NCI-H2196 treated with DMSO at 0.1 percent for 48 hours (cell line): ENCODE measurements at regions not wholly inside any gene's neighbourhood (a gene's known extent, or its start where the extent isn't known, plus 50 kb on each side); places are given as distances from the start of the nearest gene placed in this dataset.
"Not testable (repeated sequence)": the region's sequence is repeated elsewhere in the genome, so short reads cannot be mapped to it uniquely, and the experiment has no call there.

Source experiments
- DNase-seq: peaks from one replicate; lab custom pipeline; 2025; ENCODE audit not compliant: unreplicated experiment; lab: John Stamatoyannopoulos, UW

- no peak for DNase-seq
Observed at GRCh38 chr11:122207505-122207904, 91.5 kb upstream of the BLID start.

- DNase-seq, result no peak
Observed at GRCh38 chr11:122205036-122205435, 89.0 kb upstream of the BLID start.

- DNase-seq, result no peak
Observed at GRCh38 chr11:122204206-122204605, 88.2 kb upstream of the BLID start.

GRCh38 chr11:122202951-122203456, 87.0 kb upstream of the BLID start:
- no peak for DNase-seq

- DNase-seq, result no peak
Observed at GRCh38 chr11:122202161-122202950, 86.3 kb upstream of the BLID start.

GRCh38 chr11:122201106-122201505, 85.1 kb upstream of the BLID start:
- DNase-seq, result no peak

GRCh38 chr11:122199661-122200060, 83.6 kb upstream of the BLID start:
- DNase-seq, result no peak

- no peak for DNase-seq
Observed at GRCh38 chr11:122198291-122198983, 82.4 kb upstream of the BLID start.

GRCh38 chr11:122197066-122197987, 81.3 kb upstream of the BLID start:
- no peak for DNase-seq

GRCh38 chr11:122195790-122196189, 79.8 kb upstream of the BLID start:
- DNase-seq, result no peak

GRCh38 chr11:122193881-122194480, 78.0 kb upstream of the BLID start:
- DNase-seq, result not testable (repeated sequence)

- DNase-seq, result no peak
Observed at GRCh38 chr11:122193457-122193856, 77.4 kb upstream of the BLID start.

- no peak for DNase-seq
Observed at GRCh38 chr11:122192634-122193255, 76.7 kb upstream of the BLID start.

- no peak for DNase-seq
Observed at GRCh38 chr11:122190768-122191167, 74.8 kb upstream of the BLID start.

- no peak for DNase-seq
Observed at GRCh38 chr11:122189229-122189628, 73.2 kb upstream of the BLID start.

- DNase-seq, result no peak
Observed at GRCh38 chr11:122187373-122188165, 71.6 kb upstream of the BLID start.

- no peak for DNase-seq
Observed at GRCh38 chr11:122186439-122187080, 70.5 kb upstream of the BLID start.

GRCh38 chr11:122183933-122184332, 67.9 kb upstream of the BLID start:
- DNase-seq, result no peak

- DNase-seq, result no peak
Observed at GRCh38 chr11:122181893-122182292, 65.9 kb upstream of the BLID start.
